ENCODE measurements at regions not wholly inside any gene's neighbourhood (a gene's known extent, or its start where the extent isn't known, plus 50 kb on each side); places are given as distances from the start of the nearest gene placed in this dataset.

DNA sequence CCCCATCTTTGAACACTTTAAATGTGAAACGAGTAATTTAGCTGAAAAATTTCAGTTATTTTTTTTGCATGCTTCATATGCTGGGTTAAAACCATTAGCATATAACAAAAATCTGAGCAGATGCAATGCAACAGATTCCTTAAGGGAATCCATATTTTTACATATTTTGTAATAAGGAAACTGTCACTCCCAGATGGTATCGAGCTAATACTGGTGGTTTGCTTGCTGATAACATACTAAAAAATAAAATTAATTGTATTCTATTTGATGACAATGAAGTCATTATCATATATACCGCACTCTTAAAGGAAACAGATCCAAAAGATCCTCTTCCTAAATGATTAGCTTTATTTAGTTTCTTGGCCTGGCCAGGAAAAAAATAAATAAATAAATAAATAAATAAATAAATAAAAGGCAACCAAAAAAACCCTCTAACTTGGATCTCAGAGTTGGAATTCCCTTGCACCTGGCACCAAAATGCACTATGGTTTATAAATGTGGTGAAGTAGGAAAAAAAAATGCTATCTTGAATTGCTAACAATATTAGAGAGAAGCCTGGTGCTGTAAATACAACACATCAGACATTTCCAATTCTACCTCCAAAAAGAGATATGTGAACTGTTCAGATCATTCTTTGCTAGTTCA, 503.2 kb upstream of the ARRDC4 start:
- ChIA-PET POLR2A (no interaction called here), CTCF (ENCODE audit: low intra/inter-chr PET ratio, low total read pairs) (no interaction called here)
- BruUV-seq (replicated peaks), result no TSS peak
- Histone ChIP-seq H3K27me3 (ENCODE audit: control insufficient read depth in 1 of 2, insufficient read depth in 2 of 2, low read length in 2 of 2) (no peaks in the 10 kb centered on the region), H3K9ac (ENCODE audit: insufficient read depth, low read depth, low read length) (no peak overlapping the region), H3K4me3 (replicated peaks in 1 of 3; ENCODE audit: insufficient read depth in 1 of 3, low read depth in 2 of 3, low read length in 3 of 3) (no peak overlapping the region), H3K4me2 (ENCODE audit: low read depth, low read length) (no peak overlapping the region), H2AFZ (ENCODE audit: low read length) (no peak overlapping the region), H3K9me3 (ENCODE audit: low read length) (peaks cover 91% of the 10 kb centered on the region), H3K27ac (ENCODE audit: extremely low read length, insufficient read depth, low read length) (no peak overlapping the region), H3K79me2 (ENCODE audit: insufficient read depth, low read length) (no peaks in the 10 kb centered on the region), H3K36me3 (replicated peaks in 1 of 2; ENCODE audit: control insufficient read depth in 1 of 2, insufficient read depth in 2 of 2, low read length in 2 of 2) (no peaks in the 10 kb centered on the region), H3K4me1 (ENCODE audit: insufficient read depth, low read length) (no peaks in the 10 kb centered on the region), H4K20me1 (ENCODE audit: insufficient read depth, low read length) (no peaks in the 10 kb centered on the region)
- no peak for FAIRE-seq
- intact Hi-C loops (cut with micrococcal nuclease; ENCODE audit: unreplicated experiment) (no loop called here), in situ Hi-C loops (cut with HindIII; ENCODE audit: extremely low pct_ligation_motif_present, low pct_unique_long_range_greater_than_20kb) (no loop called here)
- ATAC-seq, result no peak
- no peak for DNase-seq (ENCODE audit: low spot score)
- WGBS (ENCODE audit: low lambda C conversion rate), result 2% methylated on average over 3 of the region's 3 CpGs
- TF ChIP-seq, protein P1, sequence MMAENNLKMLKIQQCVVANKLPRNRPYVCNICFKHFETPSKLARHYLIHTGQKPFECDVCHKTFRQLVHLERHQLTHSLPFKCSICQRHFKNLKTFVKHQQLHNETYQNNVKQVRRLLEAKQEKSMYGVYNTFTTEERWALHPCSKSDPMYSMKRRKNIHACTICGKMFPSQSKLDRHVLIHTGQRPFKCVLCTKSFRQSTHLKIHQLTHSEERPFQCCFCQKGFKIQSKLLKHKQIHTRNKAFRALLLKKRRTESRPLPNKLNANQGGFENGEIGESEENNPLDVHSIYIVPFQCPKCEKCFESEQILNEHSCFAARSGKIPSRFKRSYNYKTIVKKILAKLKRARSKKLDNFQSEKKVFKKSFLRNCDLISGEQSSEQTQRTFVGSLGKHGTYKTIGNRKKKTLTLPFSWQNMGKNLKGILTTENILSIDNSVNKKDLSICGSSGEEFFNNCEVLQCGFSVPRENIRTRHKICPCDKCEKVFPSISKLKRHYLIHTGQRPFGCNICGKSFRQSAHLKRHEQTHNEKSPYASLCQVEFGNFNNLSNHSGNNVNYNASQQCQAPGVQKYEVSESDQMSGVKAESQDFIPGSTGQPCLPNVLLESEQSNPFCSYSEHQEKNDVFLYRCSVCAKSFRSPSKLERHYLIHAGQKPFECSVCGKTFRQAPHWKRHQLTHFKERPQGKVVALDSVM (CRISPR knock-in tag; IDR thresholded peaks at IDR 0.05), result no peak
- TF ChIP-seq ONECUT2 (CRISPR knock-in tag; IDR thresholded peaks at IDR 0.05) (no peak), ZNF20 (CRISPR knock-in tag; IDR thresholded peaks at IDR 0.05) (no peak), RBM39 (IDR thresholded peaks at IDR 0.05; ENCODE audit: low read depth, low read length, poor library complexity, severe bottlenecking) (no peak), ZNF225 (CRISPR knock-in tag; IDR thresholded peaks at IDR 0.05) (no peak), RXRB (CRISPR knock-in tag; IDR thresholded peaks at IDR 0.05; ENCODE audit: borderline replicate concordance) (no peak), KDM3A (CRISPR knock-in tag; IDR thresholded peaks at IDR 0.05; ENCODE audit: low read depth) (no peak), ZNF350 (CRISPR knock-in tag; IDR thresholded peaks at IDR 0.05; ENCODE audit: borderline replicate concordance, low read depth) (no peak), ZNF33B (CRISPR knock-in tag; IDR thresholded peaks at IDR 0.05) (no peak), IKZF4 (CRISPR knock-in tag; IDR thresholded peaks at IDR 0.05; ENCODE audit: borderline replicate concordance, low read depth, not compliant biosample characterization) (no peak)
- TF ChIP-seq, protein P2, sequence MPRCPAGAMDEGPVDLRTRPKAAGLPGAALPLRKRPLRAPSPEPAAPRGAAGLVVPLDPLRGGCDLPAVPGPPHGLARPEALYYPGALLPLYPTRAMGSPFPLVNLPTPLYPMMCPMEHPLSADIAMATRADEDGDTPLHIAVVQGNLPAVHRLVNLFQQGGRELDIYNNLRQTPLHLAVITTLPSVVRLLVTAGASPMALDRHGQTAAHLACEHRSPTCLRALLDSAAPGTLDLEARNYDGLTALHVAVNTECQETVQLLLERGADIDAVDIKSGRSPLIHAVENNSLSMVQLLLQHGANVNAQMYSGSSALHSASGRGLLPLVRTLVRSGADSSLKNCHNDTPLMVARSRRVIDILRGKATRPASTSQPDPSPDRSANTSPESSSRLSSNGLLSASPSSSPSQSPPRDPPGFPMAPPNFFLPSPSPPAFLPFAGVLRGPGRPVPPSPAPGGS (CRISPR knock-in tag; IDR thresholded peaks at IDR 0.05), result no peak

All from HepG2 (cell line).